PC-9 (cell line): ENCODE measurements at regions not wholly inside any gene's neighbourhood (a gene's known extent, or its start where the extent isn't known, plus 50 kb on each side); places are given as distances from the start of the nearest gene placed in this dataset.

ENCODE experiments used
- CTCF ChIP-seq: fragments of 200-600 bp; sonication (generic); conservative IDR thresholded peaks from 2 replicates; pipeline ENCODE4 v1.6.1; 2017; ENCODE audit warnings: mixed run types, antibody characterized with exemption, mild to moderate bottlenecking, moderate library complexity
- EZH2 ChIP-seq: fragments of 200-600 bp; sonication (generic); IDR thresholded peaks from 2 replicates; pipeline ENCODE4 v1.8.0; 2017; ENCODE audit warnings: antibody characterized with exemption, low read depth

GRCh38 chr5:125277494-125278154, 531.2 kb upstream of the ZNF608 start:
- TF ChIP-seq EZH2 (no peak), CTCF (no peak)
